Activated CD4-positive, CD25-positive, alpha-beta regulatory T cell treated with anti-CD3 and anti-CD28 coated beads, Interleukin-2, amount 50 U/mL, for 24 hours (primary cell): ENCODE measurements at regions not wholly inside any gene's neighbourhood (a gene's known extent, or its start where the extent isn't known, plus 50 kb on each side); places are given as distances from the start of the nearest gene placed in this dataset.
"Not testable (repeated sequence)": the region's sequence is repeated elsewhere in the genome, so short reads cannot be mapped to it uniquely, and the experiment has no call there.

ENCODE experiments used
- ATAC-seq, 2 donors: fragments of 150-1000 bp; cut with Tn5 transposase; one replicate each; pipeline ENCODE4 v1.10.0; 2021; ENCODE audit warnings: mild to moderate bottlenecking in 1 of 2, moderate library complexity in 1 of 2

GRCh38 chr5:94025788-94026473, 284.5 kb upstream of the POU5F2 start:
- ATAC-seq, result no peak

- no peak for ATAC-seq
Measured at GRCh38 chr5:94024620-94025019, 283.2 kb upstream of the POU5F2 start.

- no peak for ATAC-seq
Measured at GRCh38 chr5:94024101-94024500, 282.7 kb upstream of the POU5F2 start.

GRCh38 chr5:94021246-94021645, 279.8 kb upstream of the POU5F2 start:
- no peak for ATAC-seq

- ATAC-seq, result no peak
Measured at GRCh38 chr5:94017579-94017978, 276.2 kb upstream of the POU5F2 start.

- ATAC-seq, result peak in 1 of 2 donors; percentile 33
Measured at GRCh38 chr5:94010814-94011213, 269.4 kb upstream of the POU5F2 start.

- ATAC-seq, result no peak
Measured at GRCh38 chr5:94009161-94009560, 267.8 kb upstream of the POU5F2 start.

- ATAC-seq, result no peak
Measured at GRCh38 chr5:93998951-93999455, 257.6 kb upstream of the POU5F2 start.

GRCh38 chr5:93997562-93997961, 256.2 kb upstream of the POU5F2 start:
- ATAC-seq, result no peak

- peak; percentile 70 to 79 for ATAC-seq
Measured at GRCh38 chr5:93995126-93995621, 253.8 kb upstream of the POU5F2 start.

- no peak for ATAC-seq
Measured at GRCh38 chr5:93993161-93993560, 251.8 kb upstream of the POU5F2 start.

- no peak for ATAC-seq
Measured at GRCh38 chr5:93990504-93991070, 249.2 kb upstream of the POU5F2 start.

- ATAC-seq, result not testable (repeated sequence)
Measured at GRCh38 chr5:93985940-93986570, 244.7 kb upstream of the POU5F2 start.

GRCh38 chr5:93978222-93978621, 236.8 kb upstream of the POU5F2 start:
- ATAC-seq, result no peak

- ATAC-seq, result no peak
Measured at GRCh38 chr5:93967923-93968322, 226.5 kb upstream of the POU5F2 start.

GRCh38 chr5:93964421-93964820, 223.0 kb upstream of the POU5F2 start:
- no peak for ATAC-seq

- ATAC-seq, result no peak
Measured at GRCh38 chr5:93960042-93960441, 218.6 kb upstream of the POU5F2 start.

- no peak for ATAC-seq
Measured at GRCh38 chr5:93956006-93956405, 214.6 kb upstream of the POU5F2 start.

- ATAC-seq, result no peak
Measured at GRCh38 chr5:93954421-93955069, 213.1 kb upstream of the POU5F2 start.

- no peak for ATAC-seq
Measured at GRCh38 chr5:93953442-93953841, 212.0 kb upstream of the POU5F2 start.

- no peak for ATAC-seq
Measured at GRCh38 chr5:93941897-93942296, 200.5 kb upstream of the POU5F2 start.

- not testable (repeated sequence) for ATAC-seq
Measured at GRCh38 chr5:93933269-93933668, 191.9 kb upstream of the POU5F2 start.

GRCh38 chr5:93930098-93930497, 188.7 kb upstream of the POU5F2 start:
- no peak for ATAC-seq
